ENCODE measurements at regions not wholly inside any gene's neighbourhood (a gene's known extent, or its start where the extent isn't known, plus 50 kb on each side); places are given as distances from the start of the nearest gene placed in this dataset.

DNA sequence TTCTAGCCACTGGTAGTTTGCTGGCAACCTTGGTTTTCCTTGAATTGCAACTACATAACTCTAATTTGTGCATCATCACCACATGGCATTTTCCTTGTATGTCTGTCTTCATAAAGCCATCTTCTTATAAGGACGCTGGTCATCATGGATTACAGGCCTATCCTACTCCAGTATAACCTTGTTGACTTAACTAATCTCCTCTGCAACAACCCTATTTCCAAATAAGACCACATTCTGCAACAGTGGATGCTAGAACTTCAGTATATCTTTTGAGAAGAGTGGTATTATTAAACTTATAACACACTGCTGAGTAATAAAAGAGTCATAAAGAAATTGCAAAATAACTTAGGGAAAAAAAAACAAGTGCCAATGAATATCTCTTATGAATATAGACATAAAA is 511.8 kb upstream of the FOXG1 start:
- TF ChIP-seq, protein P1, sequence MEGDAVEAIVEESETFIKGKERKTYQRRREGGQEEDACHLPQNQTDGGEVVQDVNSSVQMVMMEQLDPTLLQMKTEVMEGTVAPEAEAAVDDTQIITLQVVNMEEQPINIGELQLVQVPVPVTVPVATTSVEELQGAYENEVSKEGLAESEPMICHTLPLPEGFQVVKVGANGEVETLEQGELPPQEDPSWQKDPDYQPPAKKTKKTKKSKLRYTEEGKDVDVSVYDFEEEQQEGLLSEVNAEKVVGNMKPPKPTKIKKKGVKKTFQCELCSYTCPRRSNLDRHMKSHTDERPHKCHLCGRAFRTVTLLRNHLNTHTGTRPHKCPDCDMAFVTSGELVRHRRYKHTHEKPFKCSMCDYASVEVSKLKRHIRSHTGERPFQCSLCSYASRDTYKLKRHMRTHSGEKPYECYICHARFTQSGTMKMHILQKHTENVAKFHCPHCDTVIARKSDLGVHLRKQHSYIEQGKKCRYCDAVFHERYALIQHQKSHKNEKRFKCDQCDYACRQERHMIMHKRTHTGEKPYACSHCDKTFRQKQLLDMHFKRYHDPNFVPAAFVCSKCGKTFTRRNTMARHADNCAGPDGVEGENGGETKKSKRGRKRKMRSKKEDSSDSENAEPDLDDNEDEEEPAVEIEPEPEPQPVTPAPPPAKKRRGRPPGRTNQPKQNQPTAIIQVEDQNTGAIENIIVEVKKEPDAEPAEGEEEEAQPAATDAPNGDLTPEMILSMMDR (conservative IDR thresholded peaks at IDR 0.05; ENCODE audit: low read depth, low read length): no peak
- TF ChIP-seq EZH2 (IDR thresholded peaks at IDR 0.05; ENCODE audit: borderline replicate concordance, low read depth, low read length, poor library complexity, severe bottlenecking): no peak

Measured in A673 (cell line).